NCI-H1417 (cell line): ENCODE measurements at regions not wholly inside any gene's neighbourhood (a gene's known extent, or its start where the extent isn't known, plus 50 kb on each side); places are given as distances from the start of the nearest gene placed in this dataset.
A peak's percentile ranks its signal among the peaks of the same experiment; 100 is the strongest.

ENCODE experiments used
- DNase-seq, 3 experiments: peaks; one replicate each; lab custom pipeline; 2025; lab: John Stamatoyannopoulos, UW

DNA sequence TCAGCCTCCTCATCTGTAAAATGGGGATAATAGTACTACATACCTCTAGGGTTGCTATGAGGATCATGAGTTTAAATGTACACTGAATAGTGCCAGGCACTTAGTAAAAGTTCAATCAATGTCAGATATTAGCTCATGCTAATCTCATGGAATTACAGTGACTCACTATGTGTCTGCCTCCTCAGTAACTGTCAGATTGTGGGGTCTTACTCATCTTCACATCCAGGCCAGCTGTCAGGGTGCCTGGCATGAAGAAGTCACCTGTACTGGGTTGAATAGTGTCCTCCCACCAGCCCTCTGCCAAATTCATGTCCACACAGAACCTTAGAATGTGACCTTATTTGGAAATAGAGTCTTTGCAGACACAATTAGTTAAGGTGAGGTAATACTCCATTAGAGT lies 54.3 kb upstream of the STIM2 start:
- no peak for DNase-seq

DNA sequence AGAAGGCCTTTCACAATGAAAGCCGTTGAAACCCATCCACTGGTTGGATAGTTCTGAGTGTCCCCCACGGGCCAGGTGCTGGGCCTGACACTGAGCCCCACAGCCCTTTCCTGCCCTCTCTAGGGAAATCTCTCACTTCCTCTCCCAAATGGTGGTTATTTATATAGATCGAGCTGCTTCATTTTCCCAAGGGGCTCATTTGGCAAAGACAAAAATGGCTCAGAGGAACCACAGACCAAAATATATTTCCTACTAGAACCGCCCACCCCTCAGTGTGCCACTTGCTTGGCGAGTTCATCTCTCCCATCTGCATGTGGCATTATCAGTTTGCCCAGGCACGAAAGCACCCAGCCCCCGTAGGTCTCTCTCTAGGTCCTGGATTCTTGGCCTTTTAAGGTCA lies 53.3 kb upstream of the STIM2 start:
- peak in 1 of 3 experiments; percentile 28 for DNase-seq

- no peak for DNase-seq
These were observed 50.8 kb upstream of the STIM2 start for GRCh38 chr4:26809811-26810210.
